ENCODE measurements at regions not wholly inside any gene's neighbourhood (a gene's known extent, or its start where the extent isn't known, plus 50 kb on each side); places are given as distances from the start of the nearest gene placed in this dataset.

GRCh38 chr9:81074221-81074620, 615.1 kb downstream of the TLE1 start:
- Histone ChIP-seq H3K18ac (ENCODE audit: low read length) (no peak overlapping the region), H2BK12ac (ENCODE audit: low read length) (no peak overlapping the region), H2AFZ (ENCODE audit: low read length) (no peak overlapping the region), H3K4ac (ENCODE audit: low read length) (no peak overlapping the region), H3K4me1 (ENCODE audit: control insufficient read depth in 2 of 2, insufficient read depth in 1 of 2, low read depth in 1 of 2, low read length in 2 of 2) (no peaks in the 10 kb centered on the region), H3K9me3 (replicated peaks in 1 of 2; ENCODE audit: control insufficient read depth in 2 of 2, insufficient read depth in 1 of 2, low read depth in 1 of 2, low read length in 2 of 2) (no peaks in the 10 kb centered on the region), H3K9ac (ENCODE audit: low read depth, low read length, poor library complexity) (no peak overlapping the region), H4K91ac (ENCODE audit: low read depth, low read length, poor library complexity) (no peak overlapping the region), H3K79me1 (ENCODE audit: low read depth, low read length) (no peaks in the 10 kb centered on the region), H2BK15ac (ENCODE audit: low read length) (no peak overlapping the region), H2BK5ac (ENCODE audit: low read length) (no peak overlapping the region), H3K27me3 (ENCODE audit: control insufficient read depth in 3 of 3, insufficient read depth in 3 of 3, low read depth in 1 of 3, low read length in 3 of 3) (no peaks in the 10 kb centered on the region), H3K4me3 (ENCODE audit: low read length in 2 of 2) (no peak overlapping the region), H3K27ac (replicated peaks; ENCODE audit: low read length) (no peak overlapping the region), H3K4me2 (ENCODE audit: insufficient read depth, low read length, poor library complexity, severe bottlenecking) (no peak overlapping the region), H2AK5ac (ENCODE audit: low read depth, low read length) (no peak overlapping the region), H3K14ac (ENCODE audit: low read length) (no peak overlapping the region), H4K8ac (ENCODE audit: low read depth, low read length) (no peak overlapping the region), H3K23ac (ENCODE audit: low read depth, low read length, poor library complexity) (no peak overlapping the region), H2BK120ac (ENCODE audit: low read depth, low read length) (no peak overlapping the region), H3K36me3 (replicated peaks in 1 of 2; ENCODE audit: control insufficient read depth in 2 of 2, insufficient read depth in 2 of 2, low read length in 2 of 2) (no peaks in the 10 kb centered on the region)
- DNase-seq (ENCODE audit: low spot score): no peak
- no CpG with 5 or more reads among the region's 4 CpGs for WGBS, 2 donors (ENCODE audit: extremely low coverage in 2 of 2, insufficient read length in 2 of 2, insufficient replicate concordance in 1 of 2)

- no peak for DNase-seq (ENCODE audit: low spot score)
- H3K14ac ChIP-seq (ENCODE audit: low read length): no peak overlapping the region
These were observed 615.5 kb downstream of the TLE1 start for GRCh38 chr9:81073821-81074220.

GRCh38 chr9:81072758-81073157, 616.6 kb downstream of the TLE1 start:
- Histone ChIP-seq H3K4ac (ENCODE audit: low read length) (no peak overlapping the region), H2AFZ (ENCODE audit: low read length) (no peak overlapping the region), H2BK5ac (ENCODE audit: low read length) (no peak overlapping the region), H3K79me1 (ENCODE audit: low read depth, low read length) (no peaks in the 10 kb centered on the region), H3K9ac (ENCODE audit: low read depth, low read length, poor library complexity) (no peak overlapping the region), H3K4me2 (ENCODE audit: insufficient read depth, low read length, poor library complexity, severe bottlenecking) (no peak overlapping the region), H2BK15ac (ENCODE audit: low read length) (no peak overlapping the region), H2AK5ac (ENCODE audit: low read depth, low read length) (no peak overlapping the region), H3K18ac (ENCODE audit: low read length) (no peak overlapping the region), H3K27ac (replicated peaks; ENCODE audit: low read length) (no peak overlapping the region), H4K8ac (ENCODE audit: low read depth, low read length) (no peak overlapping the region), H3K27me3 (ENCODE audit: control insufficient read depth in 3 of 3, insufficient read depth in 3 of 3, low read depth in 1 of 3, low read length in 3 of 3) (no peaks in the 10 kb centered on the region), H3K4me3 (ENCODE audit: low read length in 2 of 2) (no peak overlapping the region), H3K4me1 (ENCODE audit: control insufficient read depth in 2 of 2, insufficient read depth in 1 of 2, low read depth in 1 of 2, low read length in 2 of 2) (no peaks in the 10 kb centered on the region), H4K91ac (ENCODE audit: low read depth, low read length, poor library complexity) (no peak overlapping the region), H3K14ac (ENCODE audit: low read length) (no peak overlapping the region), H3K9me3 (replicated peaks in 1 of 2; ENCODE audit: control insufficient read depth in 2 of 2, insufficient read depth in 1 of 2, low read depth in 1 of 2, low read length in 2 of 2) (no peaks in the 10 kb centered on the region), H3K36me3 (replicated peaks in 1 of 2; ENCODE audit: control insufficient read depth in 2 of 2, insufficient read depth in 2 of 2, low read length in 2 of 2) (no peaks in the 10 kb centered on the region), H3K23ac (ENCODE audit: low read depth, low read length, poor library complexity) (no peak overlapping the region), H2BK120ac (ENCODE audit: low read depth, low read length) (no peak overlapping the region), H2BK12ac (ENCODE audit: low read length) (no peak overlapping the region)
- WGBS, 2 donors (ENCODE audit: extremely low coverage in 2 of 2, insufficient read length in 2 of 2, insufficient replicate concordance in 1 of 2): no CpG with 5 or more reads among the region's 2 CpGs
- no peak for DNase-seq (ENCODE audit: low spot score)

More at GRCh38 chr9:81073821-81074220, 615.5 kb downstream of the TLE1 start:
- Histone ChIP-seq H2AFZ (ENCODE audit: low read length) (no peak overlapping the region), H2BK15ac (ENCODE audit: low read length) (no peak overlapping the region), H3K4me3 (ENCODE audit: low read length in 2 of 2) (no peak overlapping the region), H3K27me3 (ENCODE audit: control insufficient read depth in 3 of 3, insufficient read depth in 3 of 3, low read depth in 1 of 3, low read length in 3 of 3) (no peaks in the 10 kb centered on the region), H3K18ac (ENCODE audit: low read length) (no peak overlapping the region), H2BK120ac (ENCODE audit: low read depth, low read length) (no peak overlapping the region), H3K36me3 (replicated peaks in 1 of 2; ENCODE audit: control insufficient read depth in 2 of 2, insufficient read depth in 2 of 2, low read length in 2 of 2) (no peaks in the 10 kb centered on the region), H3K79me1 (ENCODE audit: low read depth, low read length) (no peaks in the 10 kb centered on the region), H3K27ac (replicated peaks; ENCODE audit: low read length) (no peak overlapping the region), H2BK5ac (ENCODE audit: low read length) (no peak overlapping the region), H3K4me2 (ENCODE audit: insufficient read depth, low read length, poor library complexity, severe bottlenecking) (no peak overlapping the region), H3K4me1 (ENCODE audit: control insufficient read depth in 2 of 2, insufficient read depth in 1 of 2, low read depth in 1 of 2, low read length in 2 of 2) (no peaks in the 10 kb centered on the region), H3K9me3 (replicated peaks in 1 of 2; ENCODE audit: control insufficient read depth in 2 of 2, insufficient read depth in 1 of 2, low read depth in 1 of 2, low read length in 2 of 2) (no peaks in the 10 kb centered on the region), H4K91ac (ENCODE audit: low read depth, low read length, poor library complexity) (no peak overlapping the region), H3K9ac (ENCODE audit: low read depth, low read length, poor library complexity) (no peak overlapping the region), H2AK5ac (ENCODE audit: low read depth, low read length) (no peak overlapping the region), H3K23ac (ENCODE audit: low read depth, low read length, poor library complexity) (no peak overlapping the region), H3K4ac (ENCODE audit: low read length) (no peak overlapping the region), H2BK12ac (ENCODE audit: low read length) (no peak overlapping the region), H4K8ac (ENCODE audit: low read depth, low read length) (no peak overlapping the region)
- WGBS, 2 donors (ENCODE audit: extremely low coverage in 2 of 2, insufficient read length in 2 of 2, insufficient replicate concordance in 1 of 2): no CpG with 5 or more reads among the region's 4 CpGs

- Histone ChIP-seq H3K27ac (replicated peaks; ENCODE audit: low read length) (no peak overlapping the region), H3K27me3 (ENCODE audit: control insufficient read depth in 3 of 3, insufficient read depth in 3 of 3, low read depth in 1 of 3, low read length in 3 of 3) (no peaks in the 10 kb centered on the region), H3K4me3 (ENCODE audit: low read length in 2 of 2) (no peak overlapping the region), H2AK5ac (ENCODE audit: low read depth, low read length) (no peak overlapping the region), H3K4me2 (ENCODE audit: insufficient read depth, low read length, poor library complexity, severe bottlenecking) (no peak overlapping the region), H3K23ac (ENCODE audit: low read depth, low read length, poor library complexity) (no peak overlapping the region), H3K14ac (ENCODE audit: low read length) (no peak overlapping the region), H3K9me3 (replicated peaks in 1 of 2; ENCODE audit: control insufficient read depth in 2 of 2, insufficient read depth in 1 of 2, low read depth in 1 of 2, low read length in 2 of 2) (no peaks in the 10 kb centered on the region), H3K18ac (ENCODE audit: low read length) (no peak overlapping the region), H3K79me1 (ENCODE audit: low read depth, low read length) (no peaks in the 10 kb centered on the region), H2BK15ac (ENCODE audit: low read length) (no peak overlapping the region), H3K36me3 (replicated peaks in 1 of 2; ENCODE audit: control insufficient read depth in 2 of 2, insufficient read depth in 2 of 2, low read length in 2 of 2) (no peaks in the 10 kb centered on the region), H2BK5ac (ENCODE audit: low read length) (no peak overlapping the region), H3K4ac (ENCODE audit: low read length) (no peak overlapping the region), H2BK12ac (ENCODE audit: low read length) (no peak overlapping the region), H3K4me1 (ENCODE audit: control insufficient read depth in 2 of 2, insufficient read depth in 1 of 2, low read depth in 1 of 2, low read length in 2 of 2) (no peaks in the 10 kb centered on the region), H4K8ac (ENCODE audit: low read depth, low read length) (no peak overlapping the region), H2AFZ (ENCODE audit: low read length) (no peak overlapping the region), H4K91ac (ENCODE audit: low read depth, low read length, poor library complexity) (no peak overlapping the region), H3K9ac (ENCODE audit: low read depth, low read length, poor library complexity) (no peak overlapping the region), H2BK120ac (ENCODE audit: low read depth, low read length) (no peak overlapping the region)
- no CpG with 5 or more reads among the region's 2 CpGs for WGBS, 2 donors (ENCODE audit: extremely low coverage in 2 of 2, insufficient read length in 2 of 2, insufficient replicate concordance in 1 of 2)
- DNase-seq (ENCODE audit: low spot score): no peak
These were observed 618.2 kb downstream of the TLE1 start for GRCh38 chr9:81071108-81071507.
